HCT116 (cell line): ENCODE measurements at regions not wholly inside any gene's neighbourhood (a gene's known extent, or its start where the extent isn't known, plus 50 kb on each side); places are given as distances from the start of the nearest gene placed in this dataset.

Experiments used
- ATAC-seq: fragments of 200-7000 bp; cut with Tn5 transposase; 2 replicates; pipeline ENCODE4 v1.9.1; 2020; ENCODE audit warnings: mild to moderate bottlenecking, moderate library complexity
- BruUV-seq: library from RNA; stranded (reverse); fragments of 400-500 nt; replicated peaks from 2 replicates; lab custom pipeline; 2021; lab: Mats Ljungman, UMichigan
- CTCF ChIA-PET: fragments of 300-600 bp; sonication (Branson Sonifier 250); formaldehyde crosslinking; loops from one replicate; lab custom pipeline; 2021; ENCODE audit warnings: antibody characterized with exemption; lab: Charles Lee
- POLR2A ChIA-PET: fragments of 300-600, 350-600 bp; sonication (Branson Sonifier 250); formaldehyde crosslinking; loops from one replicate; lab custom pipeline; 2021; ENCODE audit warnings: antibody characterized with exemption; lab: Charles Lee
- RAD21 ChIA-PET, 2 experiments: fragments of 300-600 bp; sonication (Branson Sonifier 250); formaldehyde crosslinking; loops; one replicate each; lab custom pipeline; 2023; ENCODE audit warnings: low total read pairs in 2 of 2; ENCODE audit not compliant: uncharacterized antibody in 2 of 2, unreplicated experiment in 2 of 2, low non-redundant PET in 1 of 2; lab: Charles Lee
- DNase-seq: peaks from one replicate; pipeline ENCODE4 v3.0.0-alpha.2; 2010; ENCODE audit warnings: low read depth, low spot score
- H2AFZ ChIP-seq: fragments of 200-600 bp; shearing (Covaris generic), sonication (generic); 2 replicates; pipeline ENCODE4 v1.6.1; 2017; ENCODE audit warnings: low read depth, mixed run types, mixed read lengths, antibody characterized with exemption, low read length; ENCODE audit not compliant: poor library complexity, severe bottlenecking
- H3K27ac ChIP-seq: 2 replicates; pipeline ENCODE4 v1.5.1; 2012; ENCODE audit warnings: low read depth, low read length
- H3K27me3 ChIP-seq: fragments of 200-600 bp; sonication (generic); 2 replicates; pipeline ENCODE4 v1.6.1; 2016; ENCODE audit warnings: mixed run types, low read length, mixed read lengths; ENCODE audit not compliant: insufficient read depth
- H3K36me3 ChIP-seq, 2 experiments: fragments of 200-500 bp in 1 of 2; fragments of 200-600 bp in 1 of 2; sonication (Bioruptor generic) in 1 of 2; sonication (generic) in 1 of 2; 2 replicates each; pipeline versions ENCODE4 v1.5.1 to v1.6.1; 2014 to 2016; ENCODE audit warnings: low read length in 2 of 2, inconsistent platforms in 1 of 2, mixed read lengths in 1 of 2, mixed run types in 1 of 2; ENCODE audit not compliant: insufficient read depth in 2 of 2, control insufficient read depth in 1 of 2
- H3K4me1 ChIP-seq, 2 experiments: fragments of 200-600 bp in 1 of 2; sonication (generic) in 1 of 2; 2 replicates each; pipeline versions ENCODE4 v1.5.1 to v1.6.1; 2012 to 2017; ENCODE audit warnings: low read length in 2 of 2, inconsistent platforms in 1 of 2, mild to moderate bottlenecking in 1 of 2, mixed read lengths in 1 of 2, mixed run types in 1 of 2, moderate library complexity in 1 of 2; ENCODE audit not compliant: insufficient read depth in 2 of 2, control insufficient read depth in 1 of 2
- H3K4me2 ChIP-seq: fragments of 200-600 bp; sonication (generic); 2 replicates; pipeline ENCODE4 v1.6.1; 2017; ENCODE audit warnings: mixed run types, low read length, mixed read lengths
- H3K4me3 ChIP-seq, 2 experiments: fragments of 200-600 bp in 1 of 2; sonication (generic) in 1 of 2; replicated peaks in 1 of 2; 2 replicates each; pipeline ENCODE4 v1.5.1; 2011 to 2016; ENCODE audit warnings: low read length in 2 of 2, control low read depth in 1 of 2, low read depth in 1 of 2, mild to moderate bottlenecking in 1 of 2, mixed read lengths in 1 of 2, mixed run types in 1 of 2
- H3K79me2 ChIP-seq: fragments of 200-600 bp; sonication (generic); 2 replicates; pipeline ENCODE4 v1.6.1; 2017; ENCODE audit warnings: mild to moderate bottlenecking, mixed run types, low read length, moderate library complexity, mixed read lengths; ENCODE audit not compliant: insufficient read depth
- H3K9ac ChIP-seq: fragments of 200-600 bp; sonication (generic); 2 replicates; pipeline ENCODE4 v1.6.1; 2016; ENCODE audit warnings: low read length, mixed read lengths
- H3K9me2 ChIP-seq: fragments of 200-600 bp; sonication (generic), shearing (Covaris generic); 2 replicates; pipeline ENCODE4 v1.6.1; 2017; ENCODE audit warnings: mixed run types, mild to moderate bottlenecking, moderate library complexity; ENCODE audit not compliant: insufficient read depth
- H3K9me3 ChIP-seq, 2 experiments: fragments of 200-500 bp in 1 of 2; fragments of 200-600 bp in 1 of 2; sonication (Bioruptor generic) in 1 of 2; sonication (generic) in 1 of 2; 2 replicates each; pipeline ENCODE4 v1.6.1; 2014 to 2017; ENCODE audit warnings: low read length in 2 of 2, mixed read lengths in 2 of 2, inconsistent platforms in 1 of 2, low read depth in 1 of 2, mild to moderate bottlenecking in 1 of 2, mixed run types in 1 of 2, moderate library complexity in 1 of 2; ENCODE audit not compliant: control insufficient read depth in 1 of 2, insufficient read depth in 1 of 2
- H4K20me1 ChIP-seq: fragments of 200-600 bp; sonication (generic), shearing (Covaris generic); 2 replicates; pipeline ENCODE4 v1.6.1; 2017; ENCODE audit warnings: mixed run types, mild to moderate bottlenecking, moderate library complexity; ENCODE audit not compliant: insufficient read depth
- CTCF ChIP-seq, 3 experiments: fragments of 200-600 bp in 1 of 3; sonication (generic) in 1 of 3; IDR thresholded peaks in 2 of 3; conservative IDR thresholded peaks in 1 of 3; 2 replicates each; pipeline ENCODE4 v1.5.1; 2012 to 2017; ENCODE audit warnings: low read depth in 2 of 3, low read length in 2 of 3, antibody characterized with exemption in 1 of 3, borderline replicate concordance in 1 of 3, control low read depth in 1 of 3, mild to moderate bottlenecking in 1 of 3, mixed read lengths in 1 of 3, mixed run types in 1 of 3, moderate library complexity in 1 of 3; ENCODE audit not compliant: insufficient read depth in 1 of 3
- FOSL1 ChIP-seq: IDR thresholded peaks from 2 replicates; pipeline ENCODE4 v1.6.1; 2012; ENCODE audit warnings: low read depth
- MAX ChIP-seq: IDR thresholded peaks from 2 replicates; pipeline ENCODE4 v1.6.1; 2012
- POLR2AphosphoS5 ChIP-seq: IDR thresholded peaks from 2 replicates; pipeline ENCODE4 v1.6.1; 2011; ENCODE audit warnings: mild to moderate bottlenecking, low read depth, low read length, moderate library complexity
- RAD21 ChIP-seq: IDR thresholded peaks from 2 replicates; pipeline ENCODE4 v1.6.1; 2012; ENCODE audit warnings: low read depth, mild to moderate bottlenecking
- REST ChIP-seq: IDR thresholded peaks from 2 replicates; pipeline ENCODE4 v1.6.1; 2012; ENCODE audit warnings: low read depth
- SIN3A ChIP-seq: IDR thresholded peaks from 2 replicates; pipeline ENCODE4 v1.6.1; 2012; ENCODE audit warnings: low read depth
- ZBTB33 ChIP-seq: IDR thresholded peaks from 2 replicates; pipeline ENCODE4 v1.6.1; 2011; ENCODE audit warnings: mild to moderate bottlenecking, low read length, moderate library complexity; ENCODE audit not compliant: insufficient replicate concordance; ENCODE audit errors: extremely low read depth
- intact Hi-C: fragments of 100-400 bp; cut with micrococcal nuclease; formaldehyde crosslinking; loops from 2 replicates; pipeline ENCODE4 v1.10.0; 2022

GRCh38 chr2:122098306-122098705 is 342.9 kb downstream of the TSN start:
- H3K4me2 ChIP-seq = no peak overlapping the region
- no peak for TF ChIP-seq CTCF (IDR thresholded peaks at IDR 0.05 in 2 of 3, conservative IDR thresholded peaks at IDR 0.05 in 1 of 3; ENCODE audit: borderline replicate concordance in 1 of 3, insufficient read depth in 1 of 3, low read depth in 2 of 3, low read length in 2 of 3)
- no peak for TF ChIP-seq ZBTB33
- no peak for TF ChIP-seq MAX
- no peak for TF ChIP-seq SIN3A
- TF ChIP-seq POLR2AphosphoS5 = no peak
- no peak for TF ChIP-seq RAD21
- TF ChIP-seq REST = no peak
- TF ChIP-seq FOSL1 = no peak
- no peaks in the 10 kb centered on the region for H3K36me3 ChIP-seq
- no peaks in the 10 kb centered on the region for H3K79me2 ChIP-seq
- CTCF ChIA-PET = no interaction called here
- POLR2A ChIA-PET = no interaction called here
- no peak overlapping the region for H3K4me3 ChIP-seq
- H3K9me2 ChIP-seq = no peaks in the 10 kb centered on the region
- no peak overlapping the region for H3K27ac ChIP-seq
- RAD21 ChIA-PET = no interaction called here
- no peaks in the 10 kb centered on the region for H3K4me1 ChIP-seq
- intact Hi-C loops = no loop called here
- no peaks in the 10 kb centered on the region for H3K9me3 ChIP-seq
- DNase-seq = no peak
- H3K9ac ChIP-seq = no peak overlapping the region
- BruUV-seq = no TSS peak
- ATAC-seq = no peak
- peaks cover 5% of the 10 kb centered on the region; the same call in 1 of the 2 replicates for H3K27me3 ChIP-seq
- no peak overlapping the region for H2AFZ ChIP-seq
- no peaks in the 10 kb centered on the region for H4K20me1 ChIP-seq
